Lung microvascular endothelial cell (primary cell): ENCODE measurements at regions not wholly inside any gene's neighbourhood (a gene's known extent, or its start where the extent isn't known, plus 50 kb on each side); places are given as distances from the start of the nearest gene placed in this dataset.
"Not testable (repeated sequence)": the region's sequence is repeated elsewhere in the genome, so short reads cannot be mapped to it uniquely, and the experiment has no call there.

Source experiments
- DNase-seq, 2 donors: peaks; one replicate each; pipeline versions ENCODE4 v3.0.0 to v3.0.0-alpha.2; 2010; ENCODE audit warnings: low read depth in 2 of 2

- no peak for DNase-seq
Measured at GRCh38 chr3:190989218-190989617, 126.7 kb upstream of the GMNC start.

GRCh38 chr3:190988102-190988501, 125.6 kb upstream of the GMNC start:
- no peak for DNase-seq

DNA sequence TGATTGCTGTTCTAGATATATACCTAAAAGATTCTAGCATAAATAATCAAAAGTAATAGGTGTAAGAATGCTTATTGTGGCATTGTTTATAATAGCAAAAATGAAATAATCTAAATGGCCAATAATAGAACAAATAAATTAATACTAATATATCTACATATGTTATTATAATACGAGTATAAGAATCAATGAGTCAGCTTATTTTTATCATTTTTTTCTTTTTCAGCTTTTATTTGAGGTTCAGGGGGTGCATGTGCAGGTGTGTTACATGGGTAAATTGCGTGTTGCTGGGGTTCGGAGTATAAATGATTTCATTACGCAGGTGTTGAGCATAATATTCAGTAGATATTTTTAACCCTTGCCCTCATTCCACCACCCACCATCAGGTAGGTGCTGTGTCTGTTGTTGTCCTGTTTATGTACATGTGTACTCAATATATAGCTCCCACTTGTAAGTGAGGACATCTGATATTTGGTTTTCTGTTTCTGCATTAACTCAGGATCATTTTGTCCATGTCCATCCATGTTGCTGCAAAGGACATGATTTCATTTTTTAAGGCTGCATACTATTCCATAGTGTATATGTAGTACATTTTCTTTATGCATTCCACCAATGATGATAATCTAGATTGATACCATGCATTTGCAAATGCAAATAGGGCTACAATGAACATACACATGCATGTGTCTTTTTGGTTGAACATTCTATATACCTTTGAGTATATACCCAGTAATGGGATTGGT, 122.2 kb upstream of the GMNC start:
- DNase-seq: no peak

DNA sequence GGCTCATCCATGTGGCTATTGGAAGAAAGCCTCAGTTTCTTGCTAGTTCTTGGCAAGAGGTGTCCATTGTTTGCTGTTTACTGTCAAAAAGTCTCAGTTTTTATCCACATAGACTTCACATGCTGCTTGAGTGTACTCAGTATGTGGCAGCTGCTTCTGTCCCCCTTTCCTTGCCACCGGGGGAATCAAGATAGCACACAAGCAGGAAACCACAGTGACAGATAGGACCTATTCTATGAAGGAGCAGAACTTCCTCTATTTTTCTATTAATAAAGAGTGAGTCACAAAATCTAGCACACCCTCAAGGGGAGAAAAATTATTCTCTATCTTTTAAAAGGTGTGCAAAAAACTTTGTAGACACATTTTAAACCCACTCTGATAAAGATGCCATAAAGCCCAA, 121.4 kb upstream of the GMNC start:
- DNase-seq: no peak

- DNase-seq: no peak
Measured at GRCh38 chr3:190973771-190974170, 111.3 kb upstream of the GMNC start.

- DNase-seq: no peak
Measured at GRCh38 chr3:190972840-190973270, 110.4 kb upstream of the GMNC start.

DNA sequence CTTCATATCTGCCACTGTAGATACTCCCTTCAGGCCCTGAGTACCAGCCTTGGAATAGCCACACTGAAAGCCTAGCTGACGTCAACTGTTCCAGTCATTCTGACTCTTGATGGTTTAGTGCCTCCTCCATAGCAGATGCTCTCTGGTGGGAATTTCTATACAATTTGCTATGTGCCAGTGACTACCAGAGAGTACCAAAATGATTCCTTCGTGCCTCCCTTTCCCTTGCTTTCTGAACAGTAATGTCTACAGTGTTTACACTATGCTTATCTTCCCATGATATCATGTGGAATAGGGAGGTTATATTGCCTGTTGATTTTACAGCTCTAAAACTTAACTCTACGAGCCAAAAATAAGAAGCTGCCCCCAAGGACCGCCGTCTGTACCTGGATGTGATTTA, 109.7 kb upstream of the GMNC start:
- no peak for DNase-seq

GRCh38 chr3:190970560-190970959, 108.1 kb upstream of the GMNC start:
- DNase-seq: no peak

GRCh38 chr3:190968616-190969015, 106.1 kb upstream of the GMNC start:
- DNase-seq: no peak

DNA sequence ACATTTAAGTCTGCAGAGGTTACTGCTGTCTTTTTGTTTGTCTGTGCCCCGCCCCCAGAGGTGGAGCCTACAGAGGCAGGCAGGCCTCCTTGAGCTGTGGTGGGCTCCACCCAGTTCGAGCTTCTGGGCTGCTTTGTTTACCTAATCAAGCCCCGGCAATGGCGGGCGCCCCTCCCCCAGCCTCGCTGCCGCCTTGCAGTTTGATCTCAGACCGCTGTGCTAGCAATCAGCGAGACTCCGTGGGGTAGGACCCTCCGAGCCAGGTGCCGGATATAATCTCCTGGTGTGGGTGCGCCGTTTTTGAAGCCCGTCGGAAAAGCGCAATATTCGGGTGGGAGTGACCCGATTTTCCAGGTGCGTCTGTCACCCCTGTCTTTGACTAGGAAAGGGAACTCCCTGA, 102.4 kb upstream of the GMNC start:
- not testable (repeated sequence) for DNase-seq

- no peak for DNase-seq
Measured at GRCh38 chr3:190959077-190959476, 96.6 kb upstream of the GMNC start.

DNA sequence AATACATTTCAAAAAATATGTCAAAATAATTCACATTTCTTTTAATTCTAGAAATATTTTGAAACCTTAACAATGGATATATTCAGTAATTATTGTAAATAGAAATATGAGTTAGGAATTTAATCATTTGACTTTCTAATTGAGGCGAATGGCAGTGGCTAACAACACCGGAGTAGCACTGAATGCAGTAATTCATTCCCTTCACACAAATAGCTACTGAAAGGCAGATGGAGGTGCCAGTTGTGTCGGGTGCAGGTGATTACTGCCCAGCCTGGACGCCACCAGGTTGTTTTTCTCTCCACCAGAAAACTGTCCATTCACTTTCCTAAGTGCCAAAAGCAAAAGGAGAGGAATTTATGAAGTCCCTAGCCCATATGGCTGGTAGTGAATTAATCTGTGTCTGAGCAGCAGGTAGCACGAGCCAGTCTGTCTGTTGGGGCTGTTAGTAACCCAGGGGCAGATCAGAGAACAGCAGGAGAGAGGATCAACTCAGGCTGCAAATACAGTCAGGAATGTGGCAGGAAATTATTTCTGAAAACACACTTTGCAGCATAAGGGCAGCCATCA, 79.3 kb upstream of the GMNC start:
- DNase-seq: no peak

- not testable (repeated sequence) for DNase-seq
Measured at GRCh38 chr3:190934616-190935015, 72.1 kb upstream of the GMNC start.

DNA sequence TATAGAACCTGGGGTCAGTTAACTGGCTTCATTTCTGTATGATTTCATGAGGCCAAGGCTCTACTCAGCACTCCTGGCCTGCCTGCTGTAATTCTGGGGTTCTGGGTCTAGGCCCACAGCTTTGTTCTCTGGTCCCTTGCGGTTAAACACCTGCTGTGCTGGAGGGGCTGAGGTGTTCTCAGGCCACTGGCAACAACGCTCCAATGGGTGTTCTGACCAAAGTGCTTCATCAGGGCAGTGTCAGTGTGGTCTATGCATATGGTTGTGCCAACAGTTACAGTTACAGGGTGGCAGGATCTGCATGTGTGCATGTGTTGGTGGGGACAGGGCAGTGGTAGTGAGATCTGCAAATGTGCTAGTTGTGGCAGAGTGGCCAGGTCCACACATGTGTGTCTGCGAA, 64.1 kb upstream of the GMNC start:
- DNase-seq: no peak

- no peak for DNase-seq
Measured at GRCh38 chr3:190912736-190913135, 50.2 kb upstream of the GMNC start.
